ENCODE measurements at regions not wholly inside any gene's neighbourhood (a gene's known extent, or its start where the extent isn't known, plus 50 kb on each side); places are given as distances from the start of the nearest gene placed in this dataset.

DNA sequence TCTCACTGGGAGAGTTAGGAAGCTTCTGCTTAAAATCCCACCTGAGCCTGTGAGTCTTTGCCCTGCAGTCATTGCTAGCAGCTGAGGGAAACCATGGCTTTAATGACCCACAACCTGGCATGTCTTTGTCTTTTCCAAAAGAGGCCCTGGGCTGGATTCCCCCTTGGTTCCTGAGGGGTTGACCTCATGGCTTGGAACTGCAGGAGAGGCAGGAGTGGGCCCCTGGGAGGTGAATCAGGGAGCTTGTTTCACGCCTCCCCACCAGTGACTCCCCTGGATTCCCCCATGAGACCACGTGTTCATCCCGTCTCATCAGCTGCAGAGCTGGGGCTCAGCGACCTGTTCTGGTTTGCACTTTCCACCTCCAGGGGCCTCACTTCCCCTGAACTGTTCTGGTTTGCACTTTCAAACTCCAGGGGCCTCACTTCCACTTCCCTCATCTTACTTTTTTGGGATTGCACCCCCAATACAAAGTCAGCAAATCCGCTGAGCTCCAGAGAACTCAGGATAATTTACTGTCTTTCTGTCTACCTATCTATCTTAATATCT, 58.5 kb upstream of the TMEM18 start:
- Mint-ChIP-seq H3K4me1 (peaks cover 22% of the 10 kb centered on the region), H3K36me3 (no peaks in the 10 kb centered on the region), H3K27me3 (peaks cover 39% of the 10 kb centered on the region), H3K9me3 (no peaks in the 10 kb centered on the region), H3K27ac (no peak overlapping the region), H3K4me3 (no peak overlapping the region)
- DNase-seq = peak; percentile 17

DNA sequence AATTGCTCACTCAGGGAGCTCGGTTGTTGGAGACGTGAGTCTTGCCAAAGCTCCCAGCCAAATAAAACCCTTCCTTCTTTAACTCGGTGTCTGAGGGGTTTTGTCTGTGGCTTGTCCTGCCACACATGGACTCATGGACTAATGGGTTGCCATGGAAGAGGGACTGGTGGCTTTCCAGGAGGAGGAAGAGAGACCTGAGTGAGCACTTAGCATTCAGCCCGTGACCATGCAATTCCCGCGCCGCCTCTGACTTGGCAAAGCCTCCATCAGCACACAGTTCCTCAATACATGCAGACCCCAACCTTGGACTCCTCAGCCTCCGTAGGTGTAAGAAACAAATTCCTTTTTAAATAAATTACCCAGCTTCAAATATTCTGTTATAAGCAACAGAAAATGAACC, 57.3 kb upstream of the TMEM18 start:
- Mint-ChIP-seq H3K27me3 (peaks cover 30% of the 10 kb centered on the region), H3K27ac (no peak overlapping the region), H3K36me3 (no peaks in the 10 kb centered on the region), H3K4me1 (peaks cover 13% of the 10 kb centered on the region), H3K9me3 (no peaks in the 10 kb centered on the region), H3K4me3 (no peak overlapping the region)
- no peak for DNase-seq

DNA sequence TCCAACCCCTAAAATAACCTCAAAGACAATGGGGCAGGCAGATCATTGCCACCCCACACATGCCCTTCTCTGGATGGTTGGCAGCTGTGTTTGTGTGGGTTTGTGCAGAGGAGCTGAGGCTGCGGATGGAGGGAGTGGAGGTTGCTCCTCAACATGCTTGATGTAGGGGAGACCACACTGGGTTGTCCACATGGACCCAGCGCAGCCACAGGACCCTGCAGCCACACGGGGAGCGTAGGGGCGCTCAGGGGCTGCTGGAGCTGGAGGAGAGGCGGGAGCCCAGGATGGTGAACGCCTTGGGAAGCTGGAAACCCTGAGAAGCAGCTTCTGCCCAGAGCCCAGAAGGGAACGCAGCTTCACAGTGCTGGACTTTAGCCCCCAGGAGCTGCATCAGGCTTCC, 56.3 kb upstream of the TMEM18 start:
- H3K4me1 Mint-ChIP-seq = peaks cover 10% of the 10 kb centered on the region
- H3K9me3 Mint-ChIP-seq = no peaks in the 10 kb centered on the region

DNA sequence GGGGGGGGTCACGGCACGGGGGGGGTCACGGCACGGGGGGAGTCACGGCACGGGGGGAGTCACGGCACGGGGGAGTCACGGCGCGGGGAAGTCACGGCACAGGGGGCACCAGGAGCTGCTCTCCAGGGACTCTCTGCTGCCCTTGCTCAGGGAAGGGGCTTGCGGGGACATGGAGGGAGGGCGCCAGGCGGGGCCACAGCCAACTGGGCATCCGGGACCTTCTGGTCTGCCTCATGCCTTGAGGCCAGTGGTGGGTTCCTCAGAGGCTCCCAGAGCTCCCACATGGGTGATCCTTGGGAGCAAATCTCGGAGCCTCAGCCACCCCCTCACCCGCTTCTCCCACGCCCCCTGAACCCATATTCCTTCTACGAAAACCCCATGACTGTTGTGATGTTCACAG, 55.8 kb upstream of the TMEM18 start:
- H3K4me1 Mint-ChIP-seq = peaks cover 10% of the 10 kb centered on the region
- no peak overlapping the region for H3K4me3 Mint-ChIP-seq
- H3K27ac Mint-ChIP-seq = no peak overlapping the region
- no peak for DNase-seq
- H3K9me3 Mint-ChIP-seq = no peaks in the 10 kb centered on the region
- no peaks in the 10 kb centered on the region for H3K36me3 Mint-ChIP-seq
- H3K27me3 Mint-ChIP-seq = peaks cover 31% of the 10 kb centered on the region

More for the DNA sequence above, 56.3 kb upstream of the TMEM18 start:
- Mint-ChIP-seq H3K27ac (no peak overlapping the region), H3K27me3 (peaks cover 32% of the 10 kb centered on the region), H3K36me3 (no peaks in the 10 kb centered on the region), H3K4me3 (no peak overlapping the region)
- no peak for DNase-seq

DNA sequence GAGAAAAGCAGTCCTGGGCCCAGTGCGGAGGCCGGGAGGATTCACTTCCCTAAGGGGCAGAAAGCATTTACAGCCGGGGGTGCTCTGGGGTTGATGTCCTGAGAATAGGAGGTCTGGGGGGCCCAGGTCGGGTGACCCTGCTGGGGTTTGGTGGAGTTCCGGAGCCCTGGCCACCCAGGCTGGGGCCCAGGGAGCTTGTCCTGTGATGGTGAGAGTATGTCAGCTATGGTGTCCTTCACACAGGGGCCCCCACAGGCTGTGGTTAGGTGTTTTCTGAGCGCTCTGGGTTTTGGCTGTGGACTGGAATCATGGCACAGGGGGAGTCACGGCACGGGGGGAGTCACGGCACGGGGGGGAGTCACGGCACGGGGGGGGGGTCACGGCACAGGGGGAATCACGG, 54.5 kb upstream of the TMEM18 start:
- no peak for DNase-seq
- Mint-ChIP-seq H3K36me3 (no peaks in the 10 kb centered on the region), H3K4me1 (peaks cover 17% of the 10 kb centered on the region), H3K9me3 (no peaks in the 10 kb centered on the region), H3K27me3 (peaks cover 28% of the 10 kb centered on the region), H3K4me3 (peak overlapping the region; percentile 52), H3K27ac (no peak overlapping the region)

DNA sequence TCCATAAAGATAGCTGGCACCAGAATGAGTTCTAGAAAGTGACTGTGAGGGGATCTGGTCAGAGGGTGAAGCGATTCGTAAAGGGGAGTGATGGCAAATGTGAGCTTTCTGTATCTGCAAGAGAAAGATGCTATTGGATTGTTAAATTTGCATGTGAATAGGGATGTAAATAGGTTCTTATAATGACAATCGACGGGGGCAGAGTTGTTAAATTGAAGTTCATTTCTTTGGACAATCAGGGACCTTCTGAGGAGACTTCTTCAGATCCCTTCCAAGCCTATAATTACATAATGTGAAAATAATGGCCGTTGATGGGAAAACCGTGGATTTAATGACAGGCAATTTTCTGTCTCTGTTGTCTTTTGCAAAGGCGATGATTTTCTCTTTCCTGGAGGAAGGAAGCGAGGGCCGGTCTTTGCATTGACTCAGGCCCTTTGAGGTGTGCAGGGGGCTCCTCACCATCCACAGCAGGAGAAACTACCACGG, 52.2 kb upstream of the TMEM18 start:
- no peak overlapping the region for H3K27ac Mint-ChIP-seq
- H3K4me3 Mint-ChIP-seq = no peak overlapping the region
- DNase-seq = no peak
- peaks cover 36% of the 10 kb centered on the region for H3K27me3 Mint-ChIP-seq
- peaks cover 15% of the 10 kb centered on the region for H3K4me1 Mint-ChIP-seq
- no peaks in the 10 kb centered on the region for H3K9me3 Mint-ChIP-seq
- no peaks in the 10 kb centered on the region for H3K36me3 Mint-ChIP-seq

DNA sequence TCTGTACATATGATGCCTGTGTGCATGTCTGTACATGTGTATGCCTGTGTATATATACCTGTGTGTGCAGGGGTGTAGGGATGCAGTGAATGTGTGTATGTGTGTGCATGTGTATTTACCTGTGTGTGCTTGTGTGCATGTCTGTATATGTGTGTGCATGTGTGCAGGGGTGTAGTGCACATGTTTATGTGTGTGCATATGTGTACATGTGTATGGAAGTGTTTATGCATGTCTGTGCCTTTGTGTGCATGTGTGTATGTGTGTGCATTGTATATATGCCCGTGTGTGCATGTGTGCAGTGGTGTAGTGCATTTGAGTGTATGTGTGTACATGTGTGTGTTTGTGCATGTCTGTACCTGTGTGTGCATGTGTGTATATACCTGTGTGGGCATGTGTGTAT, 51.0 kb upstream of the TMEM18 start:
- Mint-ChIP-seq H3K27ac (no peak overlapping the region), H3K4me3 (no peak overlapping the region), H3K4me1 (peaks cover 15% of the 10 kb centered on the region), H3K27me3 (peaks cover 37% of the 10 kb centered on the region), H3K36me3 (no peaks in the 10 kb centered on the region), H3K9me3 (no peaks in the 10 kb centered on the region)
- no peak for DNase-seq

DNA sequence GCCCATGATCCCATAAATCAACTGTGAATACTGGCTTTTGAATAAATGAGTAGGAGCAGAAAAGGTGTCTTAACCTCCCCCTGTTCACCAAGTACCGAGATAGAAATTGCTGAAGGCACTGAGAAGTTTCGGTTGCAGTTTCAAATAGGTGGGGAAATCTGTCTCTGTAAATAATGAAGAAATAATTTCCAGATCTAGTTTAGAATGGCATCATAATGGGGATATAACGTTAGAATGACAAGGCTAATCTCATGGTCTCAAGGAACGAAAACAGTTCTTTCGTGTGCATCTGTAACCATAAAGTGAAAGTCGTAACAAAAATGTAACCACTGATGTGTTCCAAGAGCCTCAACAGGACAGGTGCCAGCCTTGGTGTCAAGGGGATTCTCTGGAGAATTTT, 49.9 kb upstream of the TMEM18 start:
- DNase-seq = no peak
- Mint-ChIP-seq H3K27ac (peak overlapping the region; percentile 18), H3K4me1 (peaks cover 15% of the 10 kb centered on the region), H3K36me3 (no peaks in the 10 kb centered on the region), H3K4me3 (no peak overlapping the region), H3K27me3 (peaks cover 37% of the 10 kb centered on the region), H3K9me3 (no peaks in the 10 kb centered on the region)

Measured in activated naive CD8-positive, alpha-beta T cell treated with anti-CD3 and anti-CD28 coated beads for 36 hours (primary cell).